H1 (cell line): ENCODE measurements at regions not wholly inside any gene's neighbourhood (a gene's known extent, or its start where the extent isn't known, plus 50 kb on each side); places are given as distances from the start of the nearest gene placed in this dataset.

Experiments used
- CTCF ChIA-PET: fragments of 300-600 bp; sonication (Branson Sonifier 250); formaldehyde crosslinking; loops from one replicate; lab custom pipeline; 2021; ENCODE audit not compliant: partially characterized antibody; lab: Charles Lee
- POLR2A ChIA-PET: fragments of 300-600 bp; sonication (Branson Sonifier 250); formaldehyde crosslinking; loops from one replicate; lab custom pipeline; 2021; ENCODE audit warnings: inconsistent platforms; ENCODE audit not compliant: partially characterized antibody; lab: Charles Lee
- DNase-seq, 2 experiments: peaks; one replicate each; pipeline versions ENCODE4 v3.0.0 to v3.0.0-alpha.2; 2010 to 2022; ENCODE audit warnings: low spot score in 2 of 2, low read depth in 1 of 2, mixed read lengths in 1 of 2
- FAIRE-seq: peaks from 2 replicates; lab custom pipeline; 2011; peaks lifted over from hg19 to GRCh38; lab: Jason Lieb, UNC
- H2AFZ ChIP-seq: 2 replicates; pipeline ENCODE4 v1.8.1; 2012; ENCODE audit warnings: low read length, inconsistent platforms
- H2AK5ac ChIP-seq: 2 replicates; pipeline ENCODE4 v1.6.1; 2013; ENCODE audit warnings: low read depth, low read length
- H2BK120ac ChIP-seq: replicated peaks from 2 replicates; pipeline ENCODE3; 2013; ENCODE audit warnings: low read depth, low read length, inconsistent platforms
- H2BK12ac ChIP-seq: 2 replicates; pipeline ENCODE4 v1.6.1; 2013; ENCODE audit warnings: low read depth, low read length
- H2BK15ac ChIP-seq: 2 replicates; pipeline ENCODE4 v1.6.1; 2013; ENCODE audit warnings: low read length
- H2BK20ac ChIP-seq: 2 replicates; pipeline ENCODE4 v1.6.1; 2013; ENCODE audit warnings: low read length
- H2BK5ac ChIP-seq: 2 replicates; pipeline ENCODE4 v1.6.1; 2013; ENCODE audit warnings: low read depth, low read length
- H3K14ac ChIP-seq: 2 replicates; pipeline ENCODE4 v1.6.1; 2013; ENCODE audit warnings: inconsistent platforms; ENCODE audit not compliant: insufficient read length
- H3K18ac ChIP-seq: 2 replicates; pipeline ENCODE4 v1.6.1; 2013; ENCODE audit warnings: low read length; ENCODE audit errors: extremely low read depth
- H3K23ac ChIP-seq: 2 replicates; pipeline ENCODE4 v1.6.1; 2013; ENCODE audit warnings: inconsistent platforms; ENCODE audit not compliant: insufficient read length
- H3K23me2 ChIP-seq: 2 replicates; pipeline ENCODE4 v1.6.1; 2013; ENCODE audit warnings: low read depth, low read length
- H3K27ac ChIP-seq: 2 replicates; pipeline ENCODE4 v1.6.1; 2011; ENCODE audit warnings: low read depth, low read length, inconsistent platforms
- H3K27me3 ChIP-seq, 4 experiments: replicated peaks in 1 of 4; 1 replicate in 1 of 4; 2 replicates in 3 of 4; pipeline versions ENCODE4 v1.6.1 to v1.8.1; 2011 to 2013; ENCODE audit warnings: low read length in 3 of 4, mild to moderate bottlenecking in 3 of 4, inconsistent platforms in 2 of 4, mixed read lengths in 2 of 4, moderate library complexity in 1 of 4; ENCODE audit not compliant: control insufficient read depth in 3 of 4, insufficient read depth in 3 of 4; ENCODE audit errors: extremely low read depth in 1 of 4
- H3K36me3 ChIP-seq, 4 experiments: 2 replicates each; pipeline versions ENCODE4 v1.6.1 to v1.8.1; 2011 to 2013; ENCODE audit warnings: mild to moderate bottlenecking in 4 of 4, low read length in 3 of 4, moderate library complexity in 2 of 4, control low read depth in 1 of 4, inconsistent platforms in 1 of 4; ENCODE audit not compliant: insufficient read depth in 4 of 4, control insufficient read depth in 2 of 4
- H3K4ac ChIP-seq: replicated peaks from 2 replicates; pipeline ENCODE3; 2013; ENCODE audit warnings: low read length, low read depth, mixed read lengths, inconsistent platforms; ENCODE audit not compliant: insufficient read length
- H3K4me1 ChIP-seq, 4 experiments: replicated peaks in 1 of 4; 1 replicate in 1 of 4; 2 replicates in 3 of 4; pipeline versions ENCODE4 v1.6.1 to v1.8.1; 2011 to 2013; ENCODE audit warnings: low read length in 3 of 4, inconsistent platforms in 2 of 4, mixed read lengths in 1 of 4; ENCODE audit not compliant: insufficient read depth in 4 of 4, control insufficient read depth in 3 of 4
- H3K4me2 ChIP-seq, 2 experiments: 2 replicates each; pipeline versions ENCODE4 v1.6.1 to v1.8.1; 2011 to 2013; ENCODE audit warnings: low read depth in 2 of 2, low read length in 2 of 2, control low read depth in 1 of 2, inconsistent platforms in 1 of 2, mild to moderate bottlenecking in 1 of 2; ENCODE audit not compliant: insufficient read depth in 1 of 2
- H3K4me3 ChIP-seq, 4 experiments: fragments of 200-600, 300-600 bp in 1 of 4; sonication (generic), shearing (Covaris generic), sonication (Bioruptor Twin) in 1 of 4; 2 replicates each; pipeline versions ENCODE4 v1.5.1 to v1.8.1; 2011 to 2016; ENCODE audit warnings: low read length in 4 of 4, low read depth in 3 of 4, control low read depth in 2 of 4, inconsistent platforms in 2 of 4, mild to moderate bottlenecking in 2 of 4, mixed read lengths in 1 of 4, moderate library complexity in 1 of 4; ENCODE audit not compliant: insufficient read depth in 2 of 4; ENCODE audit errors: extremely low read depth in 1 of 4
- H3K56ac ChIP-seq: replicated peaks from 2 replicates; pipeline ENCODE3; 2013; ENCODE audit warnings: low read depth, mild to moderate bottlenecking, mixed read lengths, low read length, inconsistent platforms; ENCODE audit not compliant: insufficient read length
- H3K79me1 ChIP-seq: 2 replicates; pipeline ENCODE4 v1.6.1; 2013; ENCODE audit warnings: low read depth, low read length, control low read depth
- H3K79me2 ChIP-seq, 2 experiments: 2 replicates each; pipeline versions ENCODE4 v1.6.1 to v1.8.1; 2012 to 2013; ENCODE audit warnings: low read length in 2 of 2, mild to moderate bottlenecking in 2 of 2, inconsistent platforms in 1 of 2; ENCODE audit not compliant: insufficient read depth in 2 of 2, control insufficient read depth in 1 of 2
- H3K9ac ChIP-seq, 4 experiments: replicated peaks in 1 of 4; 1 replicate in 1 of 4; 2 replicates in 3 of 4; pipeline versions ENCODE4 v1.6.1 to v1.8.1; 2011 to 2013; ENCODE audit warnings: low read depth in 3 of 4, low read length in 3 of 4, control low read depth in 2 of 4, mild to moderate bottlenecking in 2 of 4, moderate library complexity in 2 of 4, inconsistent platforms in 1 of 4; ENCODE audit errors: extremely low read depth in 1 of 4
- H3K9me3 ChIP-seq, 2 experiments: 2 replicates each; pipeline versions ENCODE4 v1.6.1 to v1.8.1; 2012 to 2013; ENCODE audit warnings: mild to moderate bottlenecking in 2 of 2, moderate library complexity in 2 of 2, control low read depth in 1 of 2, inconsistent platforms in 1 of 2, low read depth in 1 of 2, low read length in 1 of 2, mixed read lengths in 1 of 2; ENCODE audit not compliant: insufficient read depth in 2 of 2
- H4K20me1 ChIP-seq, 2 experiments: replicated peaks in 1 of 2; 2 replicates each; pipeline versions ENCODE3 to v1.8.1; 2011 to 2013; ENCODE audit warnings: inconsistent platforms in 2 of 2, low read length in 2 of 2, mild to moderate bottlenecking in 1 of 2; ENCODE audit not compliant: insufficient read depth in 2 of 2, control insufficient read depth in 1 of 2
- H4K5ac ChIP-seq: 2 replicates; pipeline ENCODE4 v1.6.1; 2013; ENCODE audit warnings: low read length, low read depth, mixed read lengths, inconsistent platforms; ENCODE audit not compliant: insufficient read length
- H4K8ac ChIP-seq: 2 replicates; pipeline ENCODE4 v1.8.0; 2013; ENCODE audit warnings: mild to moderate bottlenecking, moderate library complexity, low read length, inconsistent platforms; ENCODE audit not compliant: insufficient read depth; ENCODE audit errors: extremely low read depth
- H4K91ac ChIP-seq: replicated peaks from 2 replicates; pipeline ENCODE3; 2013; ENCODE audit warnings: low read length, mixed read lengths, inconsistent platforms; ENCODE audit not compliant: insufficient read length
- ATF2 ChIP-seq: IDR thresholded peaks from 2 replicates; pipeline ENCODE4 v1.6.1; 2012; ENCODE audit warnings: low read length, inconsistent platforms
- EGR1 ChIP-seq: IDR thresholded peaks from 2 replicates; pipeline ENCODE4 v1.6.1; 2011; ENCODE audit warnings: low read depth, low read length, borderline replicate concordance
- EZH2 ChIP-seq: fragments of 200-600 bp; sonication (generic); IDR thresholded peaks from 2 replicates; pipeline ENCODE4 v1.7.1; 2012; ENCODE audit warnings: low read depth, mild to moderate bottlenecking, moderate library complexity, low read length, inconsistent platforms; ENCODE audit not compliant: severe bottlenecking
- RBBP5 ChIP-seq: IDR thresholded peaks from 2 replicates; pipeline ENCODE4 v1.7.1; 2012; ENCODE audit warnings: low read depth, mild to moderate bottlenecking, inconsistent platforms, low read length, moderate library complexity, borderline replicate concordance
- TAF1 ChIP-seq: IDR thresholded peaks from 2 replicates; pipeline ENCODE4 v1.6.1; 2011; ENCODE audit warnings: mild to moderate bottlenecking, low read depth, low read length
- ZNF274 ChIP-seq: IDR thresholded peaks from 2 replicates; pipeline ENCODE4 v1.7.0; 2012; ENCODE audit warnings: low read length, borderline replicate concordance; ENCODE audit errors: extremely low read depth
- WGBS, 2 experiments: shearing (Covaris generic) in 1 of 2; methylation state at CpG; one replicate each; pipeline versions ENCODE4 v1.1.6 to v1.1.7; 2013 to 2015; ENCODE audit warnings: low lambda C conversion rate in 2 of 2, mixed read lengths in 2 of 2, inconsistent platforms in 1 of 2, low coverage in 1 of 2, missing lambda C conversion rate in 1 of 2; ENCODE audit not compliant: insufficient replicate concordance in 2 of 2, insufficient coverage in 1 of 2, insufficient read length in 1 of 2; ENCODE audit errors: extremely low coverage in 1 of 2, missing lambda C conversion rate in 1 of 2; 5-methylcytosine and 5-hydroxymethylcytosine counted together

- Histone ChIP-seq H3K56ac (no peak overlapping the region), H3K4me2 (no peak overlapping the region), H2BK20ac (no peak overlapping the region), H2BK5ac (no peak overlapping the region), H4K8ac (no peak overlapping the region), H3K36me3 (no peaks in the 10 kb centered on the region), H2BK15ac (no peak overlapping the region), H4K91ac (no peak overlapping the region), H3K9ac (no peak overlapping the region), H3K27ac (no peak overlapping the region), H2BK12ac (no peak overlapping the region), H4K20me1 (no peaks in the 10 kb centered on the region), H2BK120ac (no peak overlapping the region), H3K79me2 (no peaks in the 10 kb centered on the region), H3K4me3 (no peak overlapping the region), H3K4ac (no peak overlapping the region), H3K23ac (no peak overlapping the region), H3K79me1 (no peaks in the 10 kb centered on the region), H4K5ac (no peak overlapping the region), H3K23me2 (no peaks in the 10 kb centered on the region), H3K14ac (no peak overlapping the region), H3K4me1 (peaks cover 0 to under 1% (median 0%) of the 10 kb centered on the region in 4 experiments; a peak in 1 of 7 replicates), H2AK5ac (no peak overlapping the region), H2AFZ (no peak overlapping the region), H3K9me3 (no peaks in the 10 kb centered on the region), H3K18ac (no peak overlapping the region), H3K27me3 (no peaks in the 10 kb centered on the region)
- no peak for TF ChIP-seq TAF1
- TF ChIP-seq EGR1: no peak
- TF ChIP-seq ATF2: no peak
- no peak for TF ChIP-seq RBBP5
- no peak for TF ChIP-seq ZNF274
- TF ChIP-seq EZH2: no peak
- 87% methylated on average over 1 of the region's 1 CpG; no CpG with 5 or more reads in 1 of the 2 experiments for WGBS, 2 experiments
- DNase-seq (no peak), FAIRE-seq (no peak)
- CTCF ChIA-PET: interaction anchor here (0.7 kb wide), 1 partner anchor 77 kb away, joined by 3 read pairs; no protein-coding TSS in a partner anchor
- POLR2A ChIA-PET: no interaction called here
These were observed 113.1 kb upstream of the SLC25A36 start for GRCh38 chr3:140828585-140828984.
